Keratinocyte (primary cell): ENCODE measurements at regions not wholly inside any gene's neighbourhood (a gene's known extent, or its start where the extent isn't known, plus 50 kb on each side); places are given as distances from the start of the nearest gene placed in this dataset.

Experiments
- DNase-seq: peaks from one replicate; pipeline ENCODE4 v3.0.0-alpha.2; 2011; ENCODE audit warnings: low read depth, missing footprints, low spot score
- FAIRE-seq: peaks from 2 replicates; lab custom pipeline; 2011; peaks lifted over from hg19 to GRCh38; lab: Jason Lieb, UNC
- H2AFZ ChIP-seq: 2 replicates; pipeline ENCODE4 v1.6.0; 2012; ENCODE audit warnings: low read length, control low read depth, inconsistent platforms; ENCODE audit not compliant: control insufficient read depth
- H3K27ac ChIP-seq: 2 replicates; pipeline ENCODE4 v1.5.1; 2011; ENCODE audit warnings: low read length; ENCODE audit not compliant: control insufficient read depth, insufficient read depth
- H3K27me3 ChIP-seq: 3 replicates; pipeline ENCODE4 v1.6.0; 2011; ENCODE audit warnings: low read length; ENCODE audit not compliant: control insufficient read depth, insufficient read depth; ENCODE audit errors: extremely low read depth
- H3K36me3 ChIP-seq, 2 experiments: 2 replicates in 1 of 2; 3 replicates in 1 of 2; pipeline ENCODE4 v1.5.1; 2011; ENCODE audit warnings: low read length in 2 of 2, mild to moderate bottlenecking in 1 of 2; ENCODE audit not compliant: control insufficient read depth in 2 of 2, insufficient read depth in 2 of 2; ENCODE audit errors: extremely low read depth in 1 of 2
- H3K4me1 ChIP-seq: 3 replicates; pipeline ENCODE4 v1.5.1; 2011; ENCODE audit warnings: low read length; ENCODE audit not compliant: control insufficient read depth, insufficient read depth; ENCODE audit errors: extremely low read depth
- H3K4me2 ChIP-seq: 3 replicates; pipeline ENCODE4 v1.6.0; 2011; ENCODE audit warnings: low read depth, low read length; ENCODE audit not compliant: control insufficient read depth, insufficient read depth; ENCODE audit errors: extremely low read depth
- H3K4me3 ChIP-seq, 3 experiments: fragments of 200-600 bp in 1 of 3; sonication (generic) in 1 of 3; 2 replicates in 2 of 3; 3 replicates in 1 of 3; pipeline ENCODE4 v1.5.1; 2011 to 2016; ENCODE audit warnings: low read length in 3 of 3, mild to moderate bottlenecking in 3 of 3, control low read depth in 2 of 3, inconsistent platforms in 1 of 3, low read depth in 1 of 3, mixed read lengths in 1 of 3, mixed run types in 1 of 3, moderate library complexity in 1 of 3; ENCODE audit not compliant: control insufficient read depth in 2 of 3, insufficient read depth in 2 of 3; ENCODE audit errors: extremely low read depth in 1 of 3
- H3K79me2 ChIP-seq: 2 replicates; pipeline ENCODE4 v1.6.0; 2012; ENCODE audit warnings: low read length; ENCODE audit not compliant: control insufficient read depth, insufficient read depth
- H3K9ac ChIP-seq: 3 replicates; pipeline ENCODE4 v1.6.0; 2011; ENCODE audit warnings: low read length; ENCODE audit not compliant: control insufficient read depth, insufficient read depth; ENCODE audit errors: extremely low read depth
- H3K9me1 ChIP-seq: 3 replicates; pipeline ENCODE4 v1.6.0; 2011; ENCODE audit warnings: low read length; ENCODE audit not compliant: control insufficient read depth, insufficient read depth; ENCODE audit errors: extremely low read depth
- H3K9me3 ChIP-seq: 2 replicates; pipeline ENCODE4 v1.5.1; 2012; ENCODE audit warnings: low read depth, low read length; ENCODE audit not compliant: control insufficient read depth
- H4K20me1 ChIP-seq: 3 replicates; pipeline ENCODE4 v1.6.0; 2011; ENCODE audit warnings: low read length; ENCODE audit not compliant: control insufficient read depth, insufficient read depth; ENCODE audit errors: extremely low read depth
- CTCF ChIP-seq, 3 experiments: IDR thresholded peaks in 1 of 3; conservative IDR thresholded peaks in 1 of 3; optimal IDR thresholded peaks in 1 of 3; 2 replicates in 2 of 3; 3 replicates in 1 of 3; pipeline versions ENCODE3 to v1.5.1; 2011; ENCODE audit warnings: low read length in 3 of 3, mild to moderate bottlenecking in 3 of 3, moderate library complexity in 2 of 3, control low read depth in 1 of 3, inconsistent platforms in 1 of 3; ENCODE audit not compliant: insufficient read depth in 2 of 3; ENCODE audit errors: extremely low read depth in 1 of 3
- EZH2 ChIP-seq: IDR thresholded peaks from one replicate; pipeline ENCODE4 v1.6.1; 2012; ENCODE audit warnings: inconsistent platforms, mild to moderate bottlenecking, low read length, moderate library complexity
- dilution Hi-C: fragments of 300-500 bp; cut with MboI; formaldehyde crosslinking; loops from one replicate; pipeline ENCODE4 v1.7.0; 2020; ENCODE audit warnings: low sequenced_read_pairs; ENCODE audit not compliant: extremely low pct_ligation_motif_present

GRCh38 chr9:65405253-65405652 lies 120.2 kb upstream of the FOXD4L5 start:
- no peak for FAIRE-seq
- Histone ChIP-seq H3K9me3 (peaks cover 13% of the 10 kb centered on the region), H3K9me1 (no peaks in the 10 kb centered on the region), H3K9ac (no peak overlapping the region), H3K27me3 (no peaks in the 10 kb centered on the region), H3K36me3 (no peaks in the 10 kb centered on the region), H4K20me1 (no peaks in the 10 kb centered on the region), H3K4me3 (no peak overlapping the region), H3K4me2 (no peak overlapping the region), H3K79me2 (no peaks in the 10 kb centered on the region), H2AFZ (no peak overlapping the region), H3K4me1 (no peaks in the 10 kb centered on the region), H3K27ac (no peak overlapping the region)
- no peak for DNase-seq
- TF ChIP-seq CTCF (optimal IDR thresholded peaks at IDR 0.05 in 1 of 3, IDR thresholded peaks at IDR 0.05 in 1 of 3, conservative IDR thresholded peaks at IDR 0.05 in 1 of 3; ENCODE audit: extremely low read depth in 1 of 3, insufficient read depth in 2 of 3, low read length in 3 of 3) = no peak
- no peak for TF ChIP-seq EZH2
- dilution Hi-C loops = no loop called here

- H3K79me2 ChIP-seq = no peaks in the 10 kb centered on the region
- no peak for DNase-seq
- no peak overlapping the region for H3K4me3 ChIP-seq
- dilution Hi-C loops = no loop called here
- H2AFZ ChIP-seq = no peak overlapping the region
- no peak for FAIRE-seq
- TF ChIP-seq EZH2 (no peak), CTCF (optimal IDR thresholded peaks at IDR 0.05 in 1 of 3, IDR thresholded peaks at IDR 0.05 in 1 of 3, conservative IDR thresholded peaks at IDR 0.05 in 1 of 3; ENCODE audit: extremely low read depth in 1 of 3, insufficient read depth in 2 of 3, low read length in 3 of 3) (no peak)
- no peaks in the 10 kb centered on the region for H3K36me3 ChIP-seq
- H3K4me2 ChIP-seq = no peak overlapping the region
- no peaks in the 10 kb centered on the region for H3K27me3 ChIP-seq
- no peak overlapping the region for H3K9ac ChIP-seq
- H3K27ac ChIP-seq = no peak overlapping the region
- H3K9me3 ChIP-seq = peaks cover 5% of the 10 kb centered on the region
- no peaks in the 10 kb centered on the region for H4K20me1 ChIP-seq
- no peaks in the 10 kb centered on the region for H3K9me1 ChIP-seq
- H3K4me1 ChIP-seq = no peaks in the 10 kb centered on the region
Measured at GRCh38 chr9:65404232-65405006, 119.4 kb upstream of the FOXD4L5 start.
